Body of pancreas (tissue), 4 donors: ENCODE measurements at regions not wholly inside any gene's neighbourhood (a gene's known extent, or its start where the extent isn't known, plus 50 kb on each side); places are given as distances from the start of the nearest gene placed in this dataset.

ENCODE experiments used
- ATAC-seq: fragments of 150-250 bp; one replicate; pipeline ENCODE4 v1.9.1; 2016
- DNase-seq, 4 donors: peaks; one replicate each; pipeline ENCODE4 v3.0.0-alpha.2; 2019
- H3K27ac ChIP-seq, 4 donors: fragments of 200-600 bp; sonication (generic); 1 replicate in 3 of 4; 2 replicates in 1 of 4; pipeline versions ENCODE4 v1.5.1 to v1.6.1; 2016 to 2019; ENCODE audit warnings: mild to moderate bottlenecking in 1 of 4, mixed read lengths in 1 of 4, moderate library complexity in 1 of 4
- H3K27me3 ChIP-seq, 2 donors: fragments of 200-600 bp; sonication (generic); one replicate each; pipeline ENCODE4 v1.6.0; 2016; ENCODE audit warnings: mild to moderate bottlenecking in 1 of 2
- H3K36me3 ChIP-seq, 2 donors: fragments of 200-600 bp; sonication (generic); replicated peaks in 1 of 2; 2 replicates each; pipeline ENCODE4 v1.5.1; 2016; ENCODE audit warnings: low read depth in 2 of 2; ENCODE audit not compliant: insufficient read depth in 1 of 2
- H3K4me1 ChIP-seq: fragments of 200-600 bp; sonication (generic); one replicate; pipeline ENCODE4 v1.6.0; 2016
- H3K4me3 ChIP-seq, 2 donors: fragments of 200-600 bp; sonication (generic); 1 replicate in 1 of 2; 2 replicates in 1 of 2; pipeline ENCODE4 v1.5.1; 2016 to 2019
- H3K9me3 ChIP-seq, 3 donors: fragments of 200-600 bp; sonication (generic); 1 replicate in 2 of 3; 2 replicates in 1 of 3; pipeline ENCODE4 v1.5.1; 2016
- CTCF ChIP-seq, 7 experiments: fragments of 450-650 bp in 4 of 7; fragments of 200-600 bp in 3 of 7; sonication (generic) in 3 of 7; IDR thresholded peaks; one replicate each; pipeline ENCODE4 v1.5.1; 2016 to 2019; ENCODE audit warnings: antibody characterized with exemption in 7 of 7
- POLR2A ChIP-seq, 3 donors: fragments of 450-650 bp; IDR thresholded peaks; one replicate each; pipeline ENCODE4 v1.6.1; 2016; ENCODE audit warnings: antibody characterized with exemption in 3 of 3, mild to moderate bottlenecking in 2 of 3
- WGBS, 2 donors: methylation state at CpG; one replicate each; pipeline ENCODE4 v1.1.5; 2017; 5-methylcytosine and 5-hydroxymethylcytosine counted together
- intact Hi-C: fragments of 100-400 bp; cut with DNase I; formaldehyde crosslinking; loops from one replicate; pipeline ENCODE4 v1.15.1; 2023

GRCh38 chr21:15455819-15456462, 273.8 kb upstream of the USP25 start:
- TF ChIP-seq POLR2A (IDR thresholded peaks at IDR 0.05) (no peak), CTCF (IDR thresholded peaks at IDR 0.05) (no peak)
- Histone ChIP-seq H3K36me3 (no peaks in the 10 kb centered on the region), H3K4me1 (no peaks in the 10 kb centered on the region), H3K9me3 (no peaks in the 10 kb centered on the region), H3K4me3 (no peak overlapping the region), H3K27me3 (no peaks in the 10 kb centered on the region), H3K27ac (no peak overlapping the region)
- DNase-seq (no peak), ATAC-seq (no peak)
- intact Hi-C loops, result no loop called here
- WGBS, 2 donors, result 79 to 93% methylated on average over 7 to 11 of the region's 14 CpGs

GRCh38 chr21:15457965-15458364, 271.8 kb upstream of the USP25 start:
- Histone ChIP-seq H3K27ac (no peak overlapping the region), H3K36me3 (no peaks in the 10 kb centered on the region), H3K27me3 (no peaks in the 10 kb centered on the region), H3K4me3 (no peak overlapping the region), H3K9me3 (no peaks in the 10 kb centered on the region), H3K4me1 (no peaks in the 10 kb centered on the region)
- DNase-seq, result no peak
- TF ChIP-seq CTCF (IDR thresholded peaks at IDR 0.05) (no peak), POLR2A (IDR thresholded peaks at IDR 0.05) (no peak)
- intact Hi-C loops, result no loop called here
- ATAC-seq, result no peak
- 86 to 88% methylated on average over 3 of the region's 3 CpGs for WGBS, 2 donors

GRCh38 chr21:15462092-15462491, 267.7 kb upstream of the USP25 start:
- H3K9me3 ChIP-seq, result no peaks in the 10 kb centered on the region
- H3K27me3 ChIP-seq, result no peaks in the 10 kb centered on the region
- DNase-seq (no peak), ATAC-seq (no peak)
- 59 to 69% methylated on average over 1 of the region's 1 CpG for WGBS, 2 donors
- no peaks in the 10 kb centered on the region for H3K36me3 ChIP-seq
- no peak overlapping the region for H3K4me3 ChIP-seq
- H3K27ac ChIP-seq, result no peak overlapping the region
- intact Hi-C loops, result no loop called here
- TF ChIP-seq CTCF (IDR thresholded peaks at IDR 0.05), result no peak
- no peak for TF ChIP-seq POLR2A (IDR thresholded peaks at IDR 0.05)
- no peaks in the 10 kb centered on the region for H3K4me1 ChIP-seq

- WGBS, 2 donors, result 90 to 91% methylated on average over 4 of the region's 4 CpGs
- TF ChIP-seq CTCF (IDR thresholded peaks at IDR 0.05) (no peak), POLR2A (IDR thresholded peaks at IDR 0.05) (no peak)
- intact Hi-C loops, result no loop called here
- no peaks in the 10 kb centered on the region for H3K9me3 ChIP-seq
- ATAC-seq (no peak), DNase-seq (no peak)
- H3K36me3 ChIP-seq, result no peaks in the 10 kb centered on the region
- H3K27ac ChIP-seq, result no peak overlapping the region
- H3K4me3 ChIP-seq, result no peak overlapping the region
- H3K4me1 ChIP-seq, result no peaks in the 10 kb centered on the region
- no peaks in the 10 kb centered on the region for H3K27me3 ChIP-seq
Observed at GRCh38 chr21:15466329-15466728, 263.5 kb upstream of the USP25 start.

- Histone ChIP-seq H3K9me3 (no peaks in the 10 kb centered on the region), H3K4me1 (no peaks in the 10 kb centered on the region), H3K27me3 (no peaks in the 10 kb centered on the region), H3K27ac (no peak overlapping the region), H3K36me3 (no peaks in the 10 kb centered on the region), H3K4me3 (no peak overlapping the region)
- no peak for TF ChIP-seq CTCF (IDR thresholded peaks at IDR 0.05)
- TF ChIP-seq POLR2A (IDR thresholded peaks at IDR 0.05), result no peak
- intact Hi-C loops, result no loop called here
- DNase-seq (no peak), ATAC-seq (no peak)
- 80 to 85% methylated on average over 2 of the region's 2 CpGs for WGBS, 2 donors
Observed at GRCh38 chr21:15468368-15468767, 261.4 kb upstream of the USP25 start.
